HFFc6 (cell line): ENCODE measurements at regions not wholly inside any gene's neighbourhood (a gene's known extent, or its start where the extent isn't known, plus 50 kb on each side); places are given as distances from the start of the nearest gene placed in this dataset.
"Not testable (repeated sequence)": the region's sequence is repeated elsewhere in the genome, so short reads cannot be mapped to it uniquely, and the experiment has no call there.

ENCODE experiments used
- DNase-seq: peaks from one replicate; pipeline ENCODE4 v3.0.0-alpha.2; 2018
- H3K27ac Mint-ChIP-seq: 2 replicates; pipeline ENCODE4 v1.8.0; 2020; ENCODE audit warnings: mild to moderate bottlenecking, mixed read lengths
- H3K27me3 Mint-ChIP-seq: 2 replicates; pipeline ENCODE4 v1.8.0; 2021; ENCODE audit warnings: mild to moderate bottlenecking, moderate library complexity, mixed read lengths; ENCODE audit not compliant: insufficient read depth
- H3K36me3 Mint-ChIP-seq: 2 replicates; pipeline ENCODE4 v1.8.0; 2021; ENCODE audit warnings: low read depth, mixed read lengths
- H3K4me1 Mint-ChIP-seq: 2 replicates; pipeline ENCODE4 v1.8.0; 2020; ENCODE audit warnings: low read depth, mixed read lengths
- H3K4me3 Mint-ChIP-seq: 2 replicates; pipeline ENCODE4 v1.8.0; 2020; ENCODE audit warnings: mild to moderate bottlenecking, moderate library complexity, mixed read lengths
- H3K9me3 Mint-ChIP-seq: 2 replicates; pipeline ENCODE4 v1.8.0; 2020; ENCODE audit warnings: mild to moderate bottlenecking, mixed read lengths

DNA sequence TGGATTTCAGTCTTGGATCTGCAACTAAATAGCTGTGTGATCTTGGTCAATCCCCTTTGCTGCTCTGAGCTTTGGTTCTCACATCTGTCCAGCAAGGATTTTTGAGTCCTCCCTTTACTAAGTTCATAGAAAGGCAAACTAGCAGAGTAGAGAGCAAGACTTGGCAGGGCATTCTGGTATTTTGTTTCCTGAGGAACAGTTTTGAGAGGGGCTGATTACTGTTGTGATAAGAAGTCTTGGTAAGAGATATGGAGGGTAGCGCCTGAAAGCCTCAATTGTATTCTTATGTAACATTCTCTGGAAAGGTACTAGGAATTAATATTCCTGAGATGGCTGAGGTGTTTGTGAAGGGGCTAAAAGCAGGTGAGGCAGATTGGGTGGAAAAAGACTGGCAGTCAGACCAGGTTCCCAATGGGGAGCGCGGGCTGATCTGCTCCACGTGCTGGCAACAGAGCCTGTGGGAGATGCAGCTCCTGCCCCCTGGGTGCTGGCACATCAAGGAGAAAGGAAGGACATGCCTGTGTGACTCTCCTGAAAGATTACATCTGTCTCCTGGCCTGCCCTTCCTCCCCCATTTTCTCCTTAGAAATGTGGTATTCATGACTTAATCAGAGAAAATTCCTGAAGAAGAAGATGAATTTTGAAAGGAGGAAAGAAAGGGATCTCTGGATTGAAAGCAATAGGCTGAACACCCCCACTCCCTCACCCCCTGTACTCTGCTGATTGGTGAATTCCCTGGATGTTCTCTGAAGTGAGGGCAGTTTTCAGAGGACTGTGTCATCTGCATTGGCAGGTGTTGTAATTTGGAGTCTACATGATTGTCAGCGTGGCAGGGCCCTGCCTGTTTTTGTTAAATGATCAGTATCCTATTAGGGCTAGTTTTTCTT lies 94.0 kb downstream of the SRGAP2 start:
- not testable (repeated sequence) for H3K27ac Mint-ChIP-seq, H3K4me1 Mint-ChIP-seq, H3K36me3 Mint-ChIP-seq, DNase-seq, H3K4me3 Mint-ChIP-seq, H3K27me3 Mint-ChIP-seq, H3K9me3 Mint-ChIP-seq

GRCh38 chr1:206298032-206298392 lies 94.7 kb downstream of the SRGAP2 start:
- not testable (repeated sequence) for H3K9me3 Mint-ChIP-seq, H3K36me3 Mint-ChIP-seq, H3K4me3 Mint-ChIP-seq, H3K4me1 Mint-ChIP-seq, H3K27me3 Mint-ChIP-seq, H3K27ac Mint-ChIP-seq, DNase-seq

DNA sequence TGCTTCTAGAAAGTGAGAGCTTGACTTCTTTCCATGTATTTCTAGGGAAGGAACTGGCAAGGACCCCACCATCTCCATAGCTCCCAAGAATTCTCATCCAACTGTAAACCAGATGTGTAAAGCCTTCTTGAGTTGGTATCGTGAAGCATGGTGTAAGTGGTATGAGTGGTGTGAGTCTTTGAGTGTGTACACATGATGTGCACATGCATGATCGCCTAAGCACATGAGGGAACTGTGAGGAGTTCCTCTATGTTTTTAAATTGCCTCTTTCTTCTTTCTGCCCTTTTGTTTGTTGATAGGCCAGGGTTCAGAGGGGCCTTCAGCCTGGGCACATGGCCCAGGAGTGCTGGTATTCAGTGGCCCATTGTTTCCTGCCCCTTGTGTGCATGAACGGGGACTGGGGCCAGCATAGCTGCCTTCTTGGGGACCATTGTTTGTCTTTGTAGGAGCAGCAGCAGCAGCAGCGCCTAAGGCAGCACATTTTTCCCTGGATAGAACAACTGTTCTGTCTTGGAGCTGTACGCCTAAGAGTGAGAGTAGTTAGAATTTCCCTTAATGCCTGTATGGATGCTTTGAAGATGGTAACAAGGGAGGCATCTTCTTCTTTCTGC lies 95.9 kb downstream of the SRGAP2 start:
- not testable (repeated sequence) for H3K4me1 Mint-ChIP-seq, H3K27me3 Mint-ChIP-seq, H3K36me3 Mint-ChIP-seq, DNase-seq, H3K27ac Mint-ChIP-seq, H3K9me3 Mint-ChIP-seq, H3K4me3 Mint-ChIP-seq

- DNase-seq, H3K4me1 Mint-ChIP-seq, H3K27ac Mint-ChIP-seq, H3K36me3 Mint-ChIP-seq, H3K9me3 Mint-ChIP-seq, H3K27me3 Mint-ChIP-seq, H3K4me3 Mint-ChIP-seq: not testable (repeated sequence)
Observed at GRCh38 chr1:206299942-206300341, 96.6 kb downstream of the SRGAP2 start.

GRCh38 chr1:206302056-206302455 lies 98.7 kb downstream of the SRGAP2 start:
- H3K4me3 Mint-ChIP-seq, H3K9me3 Mint-ChIP-seq, DNase-seq: not testable (repeated sequence)

GRCh38 chr1:206307442-206307841 lies 104.1 kb downstream of the SRGAP2 start:
- not testable (repeated sequence) for DNase-seq, H3K36me3 Mint-ChIP-seq, H3K9me3 Mint-ChIP-seq, H3K27ac Mint-ChIP-seq, H3K4me3 Mint-ChIP-seq, H3K27me3 Mint-ChIP-seq
- peaks cover 12% of the 10 kb centered on the region for H3K4me1 Mint-ChIP-seq

More at GRCh38 chr1:206302056-206302455, 98.7 kb downstream of the SRGAP2 start:
- H3K27me3 Mint-ChIP-seq, H3K36me3 Mint-ChIP-seq, H3K4me1 Mint-ChIP-seq, H3K27ac Mint-ChIP-seq: not testable (repeated sequence)

DNA sequence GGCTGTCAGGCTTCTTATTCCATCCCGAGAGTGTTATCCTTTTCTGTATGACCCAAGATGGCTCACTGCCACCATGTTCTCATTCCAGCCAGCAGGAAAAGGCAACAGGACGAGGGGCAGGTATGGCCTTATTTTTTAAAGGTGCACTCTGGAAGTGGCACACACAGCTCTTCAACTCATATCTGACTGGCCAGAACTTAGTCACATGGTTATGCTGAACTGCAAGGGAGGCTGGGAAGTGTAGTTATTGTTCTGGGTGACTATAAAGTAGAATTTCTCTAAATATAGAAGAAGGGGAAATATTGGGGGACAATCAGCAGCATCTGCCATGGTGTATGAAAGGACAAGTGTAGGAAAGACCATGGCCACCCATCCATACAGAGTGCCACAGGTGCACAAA lies 107.6 kb downstream of the SRGAP2 start:
- not testable (repeated sequence) for H3K27ac Mint-ChIP-seq, H3K4me1 Mint-ChIP-seq, H3K4me3 Mint-ChIP-seq, DNase-seq, H3K27me3 Mint-ChIP-seq, H3K9me3 Mint-ChIP-seq, H3K36me3 Mint-ChIP-seq

DNA sequence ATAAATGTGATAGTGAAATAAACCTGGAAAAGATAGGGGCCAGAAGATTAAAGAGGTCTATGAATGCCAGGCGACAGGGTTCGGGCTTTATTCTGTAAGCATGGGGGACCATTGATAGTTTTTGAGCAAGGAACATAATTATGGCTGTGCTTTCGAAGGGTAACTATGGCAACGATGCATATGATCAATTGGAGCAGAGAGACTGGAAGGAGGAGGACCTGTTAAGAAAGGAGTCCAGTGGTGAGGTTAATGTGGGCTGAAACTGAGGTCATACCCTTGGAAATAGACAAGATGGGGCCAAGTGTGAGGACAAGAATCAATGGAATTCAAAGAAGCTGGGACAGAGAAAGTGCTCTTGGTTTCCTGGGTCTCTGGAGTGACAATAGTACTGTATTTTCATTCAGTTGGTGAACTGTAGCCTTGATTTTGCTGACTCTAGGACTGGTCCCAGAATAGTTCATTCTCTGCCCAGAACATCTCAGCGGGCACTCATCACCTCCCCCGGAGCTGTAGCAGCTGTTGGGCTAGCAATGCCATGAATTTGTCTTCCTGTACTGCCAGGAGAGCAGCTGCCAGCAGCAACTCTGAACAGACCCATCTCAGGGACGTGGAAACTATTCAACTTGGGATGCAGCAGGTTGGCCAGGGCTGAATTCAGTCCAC lies 108.4 kb downstream of the SRGAP2 start:
- H3K4me1 Mint-ChIP-seq, DNase-seq, H3K27me3 Mint-ChIP-seq, H3K36me3 Mint-ChIP-seq, H3K27ac Mint-ChIP-seq, H3K9me3 Mint-ChIP-seq, H3K4me3 Mint-ChIP-seq: not testable (repeated sequence)

- not testable (repeated sequence) for H3K4me3 Mint-ChIP-seq, H3K9me3 Mint-ChIP-seq, H3K27ac Mint-ChIP-seq, H3K36me3 Mint-ChIP-seq, H3K27me3 Mint-ChIP-seq, DNase-seq, H3K4me1 Mint-ChIP-seq
Observed at GRCh38 chr1:206312274-206312665, 108.9 kb downstream of the SRGAP2 start.

DNA sequence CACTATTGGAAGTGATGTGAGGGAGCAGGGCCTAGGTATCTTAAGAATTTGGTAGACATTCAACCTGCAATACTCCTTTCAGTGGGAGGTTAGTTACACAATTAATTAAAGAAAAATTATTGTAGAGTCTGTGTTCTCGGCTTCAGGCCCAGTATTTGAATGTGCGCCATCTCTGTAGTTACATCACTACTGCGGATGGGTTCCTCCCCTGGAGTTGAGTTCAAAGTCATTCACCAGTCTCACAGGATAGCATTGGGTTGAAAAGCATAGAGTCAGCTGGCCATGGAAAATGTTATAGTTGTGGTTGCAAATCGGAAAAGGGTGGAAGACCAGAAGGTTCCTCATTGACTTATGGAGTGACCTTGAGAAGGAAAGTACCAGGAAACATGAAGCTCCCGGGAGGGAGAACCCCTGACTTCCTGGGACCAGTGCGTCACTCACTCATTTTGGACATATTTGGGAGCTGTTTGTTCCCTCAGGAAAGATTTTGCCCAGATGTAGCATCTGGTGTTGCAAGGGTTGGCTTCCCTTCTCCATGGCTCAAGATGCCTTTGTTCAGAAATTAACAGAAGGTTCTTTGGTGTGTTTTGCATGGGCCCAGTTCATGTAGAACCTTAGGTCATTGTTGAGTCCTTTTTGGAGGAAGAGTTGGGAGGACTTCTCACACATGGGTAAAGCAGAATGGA lies 111.8 kb downstream of the SRGAP2 start:
- H3K9me3 Mint-ChIP-seq, DNase-seq, H3K4me1 Mint-ChIP-seq, H3K27me3 Mint-ChIP-seq, H3K4me3 Mint-ChIP-seq, H3K36me3 Mint-ChIP-seq, H3K27ac Mint-ChIP-seq: not testable (repeated sequence)

DNA sequence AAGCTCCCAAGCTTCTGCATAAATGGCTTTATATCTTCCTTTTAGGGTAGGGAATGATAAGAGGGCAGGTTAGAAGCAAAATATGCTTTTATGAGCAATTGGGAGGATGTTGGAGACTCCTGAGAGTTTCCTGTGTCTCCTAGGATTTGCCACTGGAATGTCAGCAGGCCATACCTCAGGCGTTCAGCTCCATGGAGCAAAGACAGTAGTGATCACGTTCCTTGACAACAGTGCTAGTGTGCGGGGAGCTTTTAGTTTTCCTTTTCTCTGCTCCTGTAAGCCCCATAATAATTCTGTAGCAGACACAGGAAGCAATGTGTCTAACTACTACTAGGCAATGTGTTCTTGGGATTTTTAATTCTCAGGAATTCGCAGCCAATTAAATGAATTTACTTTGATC lies 113.6 kb downstream of the SRGAP2 start:
- H3K27ac Mint-ChIP-seq, H3K4me1 Mint-ChIP-seq, H3K4me3 Mint-ChIP-seq, H3K27me3 Mint-ChIP-seq, DNase-seq, H3K9me3 Mint-ChIP-seq, H3K36me3 Mint-ChIP-seq: not testable (repeated sequence)

DNA sequence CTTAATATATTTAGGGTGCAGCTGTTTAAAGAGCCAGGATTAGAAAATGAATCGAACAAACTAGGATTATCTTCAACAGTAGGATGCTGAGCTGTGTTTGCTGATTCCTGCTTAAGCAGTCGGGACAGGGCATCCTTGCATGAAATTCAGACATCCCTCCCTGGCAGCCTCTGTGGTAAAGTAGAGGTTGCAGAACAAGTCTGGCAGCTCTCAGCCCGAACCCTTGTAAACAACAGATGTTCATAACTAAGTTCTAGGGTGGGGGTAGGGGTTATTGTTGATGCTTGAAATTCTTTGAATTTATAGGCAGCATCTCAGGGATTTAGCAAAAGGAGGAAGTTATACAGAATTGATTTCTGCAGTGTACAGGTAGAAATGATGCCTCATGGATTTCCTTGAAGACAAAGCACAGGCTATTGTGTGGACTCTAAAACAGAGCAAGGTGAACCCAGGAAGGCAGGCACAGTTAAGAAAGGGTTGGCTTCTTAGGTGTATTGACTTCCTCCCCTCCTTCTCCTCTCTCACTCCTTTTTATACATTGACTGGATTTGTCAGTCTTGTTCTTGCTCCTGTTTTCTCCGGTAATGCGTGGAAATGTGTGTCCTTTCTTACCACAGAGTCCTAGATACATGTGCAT lies 114.7 kb downstream of the SRGAP2 start:
- H3K36me3 Mint-ChIP-seq, H3K4me3 Mint-ChIP-seq, DNase-seq, H3K4me1 Mint-ChIP-seq, H3K9me3 Mint-ChIP-seq, H3K27me3 Mint-ChIP-seq, H3K27ac Mint-ChIP-seq: not testable (repeated sequence)

DNA sequence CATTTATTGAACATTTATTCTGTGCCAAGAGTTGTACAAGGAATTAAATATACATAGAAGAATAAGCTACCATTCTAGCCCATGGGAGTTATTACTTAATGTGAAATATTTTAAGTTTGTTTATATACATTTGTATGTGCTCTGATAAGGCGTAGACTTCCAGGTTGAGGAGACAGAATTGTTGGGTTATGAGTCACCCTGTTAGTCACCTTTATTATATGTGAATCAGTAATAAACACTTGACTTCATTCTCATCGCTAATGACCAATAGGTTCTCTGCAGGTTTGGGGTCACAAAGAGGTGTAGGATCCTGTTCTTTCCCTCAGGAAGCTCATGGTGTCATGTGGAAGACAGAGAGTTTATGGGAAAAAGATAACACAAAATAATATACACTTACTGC lies 116.9 kb downstream of the SRGAP2 start:
- H3K36me3 Mint-ChIP-seq, H3K4me1 Mint-ChIP-seq, DNase-seq, H3K27me3 Mint-ChIP-seq, H3K9me3 Mint-ChIP-seq, H3K4me3 Mint-ChIP-seq, H3K27ac Mint-ChIP-seq: not testable (repeated sequence)
